Loucy (cell line): ENCODE measurements at regions not wholly inside any gene's neighbourhood (a gene's known extent, or its start where the extent isn't known, plus 50 kb on each side); places are given as distances from the start of the nearest gene placed in this dataset.

Experiments used
- EZH2phosphoT487 ChIP-seq: fragments of 200-600 bp; IDR thresholded peaks from 2 replicates; pipeline ENCODE4 v1.6.1; 2018; ENCODE audit warnings: antibody characterized with exemption, mild to moderate bottlenecking, moderate library complexity, borderline replicate concordance
- TF ChIP-seq, protein P1 (sequence below): fragments of 200-600 bp; sonication (generic); conservative IDR thresholded peaks from 2 replicates; pipeline ENCODE4 v1.5.1; 2014; ENCODE audit warnings: mild to moderate bottlenecking, antibody characterized with exemption, low read length

DNA sequence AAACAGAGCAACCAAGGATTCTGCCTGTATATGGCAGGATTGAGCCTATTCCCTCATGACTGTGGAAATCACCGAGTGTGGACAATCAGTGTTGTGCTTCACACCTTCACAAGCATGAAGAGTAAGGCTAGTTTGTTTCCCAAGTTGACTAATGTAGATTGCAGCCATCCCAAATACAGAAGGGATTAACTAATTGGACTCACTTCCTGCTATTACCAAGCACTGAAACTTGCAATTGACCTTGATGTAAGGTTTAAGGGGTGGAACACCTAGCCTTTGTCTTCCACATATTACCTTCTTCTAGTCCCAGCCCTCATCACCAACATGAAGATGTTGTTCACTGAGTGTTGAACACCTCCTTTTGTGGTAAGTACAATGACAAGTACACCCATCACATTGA is 120.9 kb upstream of the RND3 start:
- TF ChIP-seq, protein P1, sequence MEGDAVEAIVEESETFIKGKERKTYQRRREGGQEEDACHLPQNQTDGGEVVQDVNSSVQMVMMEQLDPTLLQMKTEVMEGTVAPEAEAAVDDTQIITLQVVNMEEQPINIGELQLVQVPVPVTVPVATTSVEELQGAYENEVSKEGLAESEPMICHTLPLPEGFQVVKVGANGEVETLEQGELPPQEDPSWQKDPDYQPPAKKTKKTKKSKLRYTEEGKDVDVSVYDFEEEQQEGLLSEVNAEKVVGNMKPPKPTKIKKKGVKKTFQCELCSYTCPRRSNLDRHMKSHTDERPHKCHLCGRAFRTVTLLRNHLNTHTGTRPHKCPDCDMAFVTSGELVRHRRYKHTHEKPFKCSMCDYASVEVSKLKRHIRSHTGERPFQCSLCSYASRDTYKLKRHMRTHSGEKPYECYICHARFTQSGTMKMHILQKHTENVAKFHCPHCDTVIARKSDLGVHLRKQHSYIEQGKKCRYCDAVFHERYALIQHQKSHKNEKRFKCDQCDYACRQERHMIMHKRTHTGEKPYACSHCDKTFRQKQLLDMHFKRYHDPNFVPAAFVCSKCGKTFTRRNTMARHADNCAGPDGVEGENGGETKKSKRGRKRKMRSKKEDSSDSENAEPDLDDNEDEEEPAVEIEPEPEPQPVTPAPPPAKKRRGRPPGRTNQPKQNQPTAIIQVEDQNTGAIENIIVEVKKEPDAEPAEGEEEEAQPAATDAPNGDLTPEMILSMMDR = no peak
- no peak for TF ChIP-seq EZH2phosphoT487
